BE2C (cell line): ENCODE measurements at regions not wholly inside any gene's neighbourhood (a gene's known extent, or its start where the extent isn't known, plus 50 kb on each side); places are given as distances from the start of the nearest gene placed in this dataset.

Source experiments
- DNase-seq: peaks from one replicate; pipeline ENCODE4 v3.0.0-alpha.2; 2020
- H3K27me3 ChIP-seq: fragments of 250-450 bp; sonication (Bioruptor Pico); 2 replicates; pipeline ENCODE4 v1.5.1; 2020; ENCODE audit warnings: mild to moderate bottlenecking
- H3K36me3 ChIP-seq: fragments of 250-450 bp; sonication (Bioruptor Pico); 2 replicates; pipeline ENCODE4 v1.5.1; 2020; ENCODE audit warnings: mild to moderate bottlenecking
- H3K4me1 ChIP-seq: fragments of 250-450 bp; sonication (Bioruptor Pico); 2 replicates; pipeline ENCODE4 v1.5.1; 2020
- H3K4me3 ChIP-seq: 2 replicates; pipeline ENCODE4 v1.5.1; 2011; ENCODE audit warnings: low read depth, low read length
- H3K9me3 ChIP-seq: fragments of 250-450 bp; sonication (Bioruptor Pico); 2 replicates; pipeline ENCODE4 v1.5.1; 2020
- TF ChIP-seq, protein P1 (sequence below): IDR thresholded peaks from 2 replicates; pipeline ENCODE4 v1.5.1; 2012; ENCODE audit warnings: mild to moderate bottlenecking, low read depth, low read length

DNA sequence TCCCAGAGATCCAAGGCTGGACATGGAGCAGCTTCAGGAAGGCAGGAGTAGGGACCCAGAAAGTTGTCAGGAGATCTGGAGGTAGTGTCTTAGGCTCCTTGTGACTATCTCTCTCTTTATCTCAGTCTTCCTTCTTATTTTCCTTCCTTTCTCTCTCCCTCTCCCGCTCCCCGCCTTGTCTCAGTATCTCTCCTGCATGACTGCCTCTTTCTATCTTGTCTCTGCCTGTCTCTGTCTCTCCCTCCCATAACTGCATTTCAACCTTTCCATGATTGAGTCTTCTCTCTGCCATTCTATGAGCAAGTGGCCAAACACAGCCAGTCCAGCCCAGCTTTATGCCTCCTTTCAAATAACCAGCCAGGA lies 61.0 kb upstream of the NEK6 start:
- Histone ChIP-seq H3K4me1 (no peaks in the 10 kb centered on the region), H3K36me3 (no peaks in the 10 kb centered on the region), H3K4me3 (no peak overlapping the region), H3K27me3 (peaks cover 6% of the 10 kb centered on the region; the same call in 1 of the 2 replicates), H3K9me3 (no peaks in the 10 kb centered on the region)
- no peak for DNase-seq
- TF ChIP-seq, protein P1, sequence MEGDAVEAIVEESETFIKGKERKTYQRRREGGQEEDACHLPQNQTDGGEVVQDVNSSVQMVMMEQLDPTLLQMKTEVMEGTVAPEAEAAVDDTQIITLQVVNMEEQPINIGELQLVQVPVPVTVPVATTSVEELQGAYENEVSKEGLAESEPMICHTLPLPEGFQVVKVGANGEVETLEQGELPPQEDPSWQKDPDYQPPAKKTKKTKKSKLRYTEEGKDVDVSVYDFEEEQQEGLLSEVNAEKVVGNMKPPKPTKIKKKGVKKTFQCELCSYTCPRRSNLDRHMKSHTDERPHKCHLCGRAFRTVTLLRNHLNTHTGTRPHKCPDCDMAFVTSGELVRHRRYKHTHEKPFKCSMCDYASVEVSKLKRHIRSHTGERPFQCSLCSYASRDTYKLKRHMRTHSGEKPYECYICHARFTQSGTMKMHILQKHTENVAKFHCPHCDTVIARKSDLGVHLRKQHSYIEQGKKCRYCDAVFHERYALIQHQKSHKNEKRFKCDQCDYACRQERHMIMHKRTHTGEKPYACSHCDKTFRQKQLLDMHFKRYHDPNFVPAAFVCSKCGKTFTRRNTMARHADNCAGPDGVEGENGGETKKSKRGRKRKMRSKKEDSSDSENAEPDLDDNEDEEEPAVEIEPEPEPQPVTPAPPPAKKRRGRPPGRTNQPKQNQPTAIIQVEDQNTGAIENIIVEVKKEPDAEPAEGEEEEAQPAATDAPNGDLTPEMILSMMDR = no peak

GRCh38 chr9:124197177-124198095 lies 60.3 kb upstream of the NEK6 start:
- Histone ChIP-seq H3K36me3 (no peaks in the 10 kb centered on the region), H3K4me3 (no peak overlapping the region), H3K4me1 (no peaks in the 10 kb centered on the region), H3K9me3 (no peaks in the 10 kb centered on the region), H3K27me3 (peaks cover 6% of the 10 kb centered on the region; the same call in 1 of the 2 replicates)
- TF ChIP-seq, protein P1 = no peak
- no peak for DNase-seq

- DNase-seq = no peak
- Histone ChIP-seq H3K9me3 (no peaks in the 10 kb centered on the region), H3K4me3 (no peak overlapping the region), H3K4me1 (no peaks in the 10 kb centered on the region), H3K36me3 (no peaks in the 10 kb centered on the region), H3K27me3 (peaks cover 6% of the 10 kb centered on the region; the same call in 1 of the 2 replicates)
- TF ChIP-seq, protein P1 = no peak
Measured at GRCh38 chr9:124198331-124198730, 59.4 kb upstream of the NEK6 start.

DNA sequence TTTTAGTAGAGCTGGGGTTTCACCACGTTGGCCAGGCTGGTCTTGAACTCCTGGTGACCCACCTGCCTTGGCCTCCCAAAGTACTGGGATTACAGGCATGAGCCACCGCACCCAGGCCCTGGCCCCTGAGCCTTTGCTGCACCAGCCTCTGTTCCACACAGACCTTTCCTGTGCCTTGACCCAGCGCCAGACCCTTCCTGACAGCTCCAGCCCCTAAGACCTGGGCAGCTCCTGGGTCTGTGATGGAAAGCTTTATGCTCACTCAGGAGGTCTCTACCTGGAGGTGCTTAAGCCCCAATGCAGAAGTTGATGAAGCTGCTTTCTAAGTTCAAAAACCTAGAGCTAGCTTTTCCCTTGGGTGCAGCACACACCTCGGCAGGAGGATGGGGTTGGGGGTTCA lies 58.8 kb upstream of the NEK6 start:
- peaks cover 6% of the 10 kb centered on the region; the same call in 1 of the 2 replicates for H3K27me3 ChIP-seq
- H3K9me3 ChIP-seq = no peaks in the 10 kb centered on the region
- no peaks in the 10 kb centered on the region for H3K4me1 ChIP-seq
- no peak for DNase-seq
- H3K36me3 ChIP-seq = no peaks in the 10 kb centered on the region
- H3K4me3 ChIP-seq = no peak overlapping the region
- TF ChIP-seq, protein P1 = no peak

DNA sequence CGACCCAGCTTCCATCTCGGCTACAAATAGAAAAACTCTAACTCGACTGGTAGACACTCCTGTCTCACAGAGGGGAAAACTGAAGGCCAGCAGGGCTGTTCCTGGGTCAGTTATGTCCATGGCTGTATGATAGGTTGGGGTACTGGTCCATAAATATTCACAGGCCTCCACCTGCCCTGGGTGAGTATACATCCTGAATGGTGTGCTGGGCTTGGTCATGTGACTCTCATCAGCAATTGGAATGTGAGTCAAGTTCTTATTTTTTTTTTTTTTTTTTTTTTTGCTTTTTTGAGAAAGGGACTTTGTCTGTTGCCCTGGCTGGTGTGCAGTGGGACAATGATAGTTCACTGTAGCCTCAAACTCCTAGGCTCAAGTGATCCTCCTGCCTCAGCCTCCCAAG lies 58.3 kb upstream of the NEK6 start:
- Histone ChIP-seq H3K36me3 (no peaks in the 10 kb centered on the region), H3K4me3 (no peak overlapping the region), H3K27me3 (peaks cover 7% of the 10 kb centered on the region; the same call in 1 of the 2 replicates), H3K4me1 (no peaks in the 10 kb centered on the region), H3K9me3 (no peaks in the 10 kb centered on the region)
- TF ChIP-seq, protein P1 = no peak
- no peak for DNase-seq

- H3K4me1 ChIP-seq = no peaks in the 10 kb centered on the region
- DNase-seq = no peak
- no peak overlapping the region for H3K4me3 ChIP-seq
- H3K27me3 ChIP-seq = peaks cover 3% of the 10 kb centered on the region; the same call in 1 of the 2 replicates
- TF ChIP-seq, protein P1 = no peak
- H3K36me3 ChIP-seq = no peaks in the 10 kb centered on the region
- H3K9me3 ChIP-seq = no peaks in the 10 kb centered on the region
Measured at GRCh38 chr9:124202447-124202971, 55.2 kb upstream of the NEK6 start.
